ENCODE measurements at regions not wholly inside any gene's neighbourhood (a gene's known extent, or its start where the extent isn't known, plus 50 kb on each side); places are given as distances from the start of the nearest gene placed in this dataset.

DNA sequence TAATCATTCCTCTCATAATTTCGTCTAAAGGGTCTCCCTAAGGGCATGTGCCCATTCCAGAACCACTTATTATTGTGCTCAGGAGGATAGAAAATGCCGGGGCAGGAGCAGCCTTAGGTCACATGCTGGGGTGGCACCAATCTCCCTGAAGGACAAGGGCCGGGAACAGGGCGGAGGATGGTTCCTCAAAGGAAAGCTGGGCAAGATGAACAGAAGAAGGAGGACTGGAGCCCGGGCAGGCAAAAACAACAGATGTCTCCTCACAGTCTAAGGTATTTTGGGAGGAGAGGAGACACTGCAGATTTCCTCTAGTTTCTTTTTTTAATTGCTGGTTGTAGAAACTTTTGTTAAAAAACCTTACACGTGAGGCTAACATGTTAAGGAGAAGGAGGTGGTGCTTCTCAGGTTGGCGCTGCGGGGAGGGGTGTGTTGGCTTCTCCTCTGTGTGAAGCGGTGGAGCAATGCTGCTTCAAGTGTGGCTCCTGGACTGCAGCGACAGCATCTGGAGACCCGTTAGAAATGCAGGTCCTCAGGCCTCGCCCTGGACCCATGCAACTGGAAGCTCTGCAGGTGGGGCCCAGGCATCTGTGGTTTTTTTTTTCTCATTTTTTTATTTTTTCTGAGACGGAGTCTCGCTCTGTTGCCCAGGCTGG lies 164.8 kb downstream of the AACS start:
- no peaks in the 10 kb centered on the region; the same call in 1 of the 2 replicates for H4K20me1 ChIP-seq (ENCODE audit: insufficient read depth)

DNA sequence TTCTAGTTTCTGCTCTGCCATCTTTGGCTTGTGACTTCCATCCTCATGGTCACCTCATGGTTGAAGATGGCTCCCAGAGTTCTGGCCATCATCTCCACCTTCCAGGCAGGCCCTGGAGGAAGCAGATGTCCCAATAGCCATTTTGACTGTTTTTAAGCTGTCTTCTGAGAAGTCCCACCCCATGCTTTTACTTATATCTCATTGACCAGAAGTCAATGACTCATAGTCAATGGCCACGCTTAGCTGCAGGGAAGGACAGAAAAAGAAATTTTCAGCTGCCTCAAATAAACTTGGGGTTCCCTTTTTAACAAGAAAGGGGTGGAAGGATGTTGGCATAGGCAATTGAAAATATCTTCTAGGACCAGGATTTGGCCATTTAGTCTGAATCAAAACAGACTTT lies 168.1 kb downstream of the AACS start:
- H3K27me3 ChIP-seq (ENCODE audit: insufficient read depth, low read depth), result peaks cover 61% of the 10 kb centered on the region
- ChIA-PET POLR2A (ENCODE audit: unreplicated experiment) (no interaction called here), CTCF (no interaction called here)
- no peaks in the 10 kb centered on the region for H3K9me3 ChIP-seq (ENCODE audit: insufficient read depth, low read depth)
- H3K4me3 ChIP-seq, result no peak overlapping the region
- H3K79me2 ChIP-seq (ENCODE audit: low read depth), result no peaks in the 10 kb centered on the region
- H3K4me2 ChIP-seq, result no peak overlapping the region
- H3K27ac ChIP-seq, result no peak overlapping the region
- no peaks in the 10 kb centered on the region for H3F3A ChIP-seq (ENCODE audit: insufficient read depth, low read depth)
- BruUV-seq (replicated peaks), result no TSS peak
- H3K36me3 ChIP-seq (ENCODE audit: low read depth), result no peaks in the 10 kb centered on the region
- no peak for DNase-seq
- TF ChIP-seq, protein P1, sequence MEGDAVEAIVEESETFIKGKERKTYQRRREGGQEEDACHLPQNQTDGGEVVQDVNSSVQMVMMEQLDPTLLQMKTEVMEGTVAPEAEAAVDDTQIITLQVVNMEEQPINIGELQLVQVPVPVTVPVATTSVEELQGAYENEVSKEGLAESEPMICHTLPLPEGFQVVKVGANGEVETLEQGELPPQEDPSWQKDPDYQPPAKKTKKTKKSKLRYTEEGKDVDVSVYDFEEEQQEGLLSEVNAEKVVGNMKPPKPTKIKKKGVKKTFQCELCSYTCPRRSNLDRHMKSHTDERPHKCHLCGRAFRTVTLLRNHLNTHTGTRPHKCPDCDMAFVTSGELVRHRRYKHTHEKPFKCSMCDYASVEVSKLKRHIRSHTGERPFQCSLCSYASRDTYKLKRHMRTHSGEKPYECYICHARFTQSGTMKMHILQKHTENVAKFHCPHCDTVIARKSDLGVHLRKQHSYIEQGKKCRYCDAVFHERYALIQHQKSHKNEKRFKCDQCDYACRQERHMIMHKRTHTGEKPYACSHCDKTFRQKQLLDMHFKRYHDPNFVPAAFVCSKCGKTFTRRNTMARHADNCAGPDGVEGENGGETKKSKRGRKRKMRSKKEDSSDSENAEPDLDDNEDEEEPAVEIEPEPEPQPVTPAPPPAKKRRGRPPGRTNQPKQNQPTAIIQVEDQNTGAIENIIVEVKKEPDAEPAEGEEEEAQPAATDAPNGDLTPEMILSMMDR (conservative IDR thresholded peaks at IDR 0.05), result no peak
- TF ChIP-seq EZH2 (IDR thresholded peaks at IDR 0.05; ENCODE audit: low read depth), result no peak
- no peak overlapping the region for H2AFZ ChIP-seq
- no peaks in the 10 kb centered on the region for H3K9me2 ChIP-seq (ENCODE audit: insufficient read depth)
- no peaks in the 10 kb centered on the region for H4K20me1 ChIP-seq (ENCODE audit: insufficient read depth)
- no peaks in the 10 kb centered on the region for H3K4me1 ChIP-seq (replicated peaks; ENCODE audit: insufficient read depth)
- intact Hi-C loops (cut with micrococcal nuclease; ENCODE audit: unreplicated experiment), result no loop called here

More for the DNA sequence above, 164.8 kb downstream of the AACS start:
- Histone ChIP-seq H3K9me3 (ENCODE audit: insufficient read depth, low read depth) (no peaks in the 10 kb centered on the region), H3K79me2 (ENCODE audit: low read depth) (no peaks in the 10 kb centered on the region), H3K4me1 (replicated peaks; ENCODE audit: insufficient read depth) (no peaks in the 10 kb centered on the region), H3K27me3 (ENCODE audit: insufficient read depth, low read depth) (peaks cover 74% of the 10 kb centered on the region), H3K36me3 (ENCODE audit: low read depth) (no peaks in the 10 kb centered on the region), H3K27ac (no peak overlapping the region), H2AFZ (no peak overlapping the region), H3F3A (ENCODE audit: insufficient read depth, low read depth) (no peaks in the 10 kb centered on the region), H3K4me2 (no peak overlapping the region), H3K9me2 (ENCODE audit: insufficient read depth) (no peaks in the 10 kb centered on the region), H3K4me3 (no peak overlapping the region)
- intact Hi-C loops (cut with micrococcal nuclease; ENCODE audit: unreplicated experiment), result no loop called here
- no peak for DNase-seq
- ChIA-PET CTCF (no interaction called here), POLR2A (ENCODE audit: unreplicated experiment) (no interaction called here)
- TF ChIP-seq, protein P1 (conservative IDR thresholded peaks at IDR 0.05), result no peak
- no peak for TF ChIP-seq EZH2 (IDR thresholded peaks at IDR 0.05; ENCODE audit: low read depth)
- no TSS peak for BruUV-seq (replicated peaks)

DNA sequence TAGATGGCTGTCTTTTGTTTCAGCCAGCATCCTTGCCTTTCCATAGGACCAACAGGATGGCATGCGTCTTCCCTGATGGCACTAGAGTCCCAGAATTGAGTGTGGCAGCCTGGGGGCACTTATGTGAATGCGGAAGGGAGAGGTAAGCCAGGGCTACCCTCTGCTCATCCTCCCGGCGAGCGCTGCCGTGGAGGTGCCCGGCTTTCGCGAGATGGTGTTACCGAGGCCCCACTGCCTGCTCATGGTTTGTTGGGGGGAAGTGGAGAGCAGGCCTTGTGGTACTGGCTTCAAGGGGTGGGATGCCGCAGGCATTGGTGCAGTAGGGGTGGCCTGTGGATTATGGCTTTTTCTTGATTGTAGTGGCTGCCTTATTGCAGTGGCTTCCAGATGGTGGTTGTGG lies 174.3 kb downstream of the AACS start:
- Histone ChIP-seq H3K9me2 (ENCODE audit: insufficient read depth) (no peaks in the 10 kb centered on the region), H2AFZ (no peak overlapping the region), H3K79me2 (ENCODE audit: low read depth) (no peaks in the 10 kb centered on the region), H4K20me1 (ENCODE audit: insufficient read depth) (no peaks in the 10 kb centered on the region), H3F3A (ENCODE audit: insufficient read depth, low read depth) (no peaks in the 10 kb centered on the region), H3K27ac (no peak overlapping the region), H3K9me3 (ENCODE audit: insufficient read depth, low read depth) (no peaks in the 10 kb centered on the region), H3K4me3 (no peak overlapping the region), H3K27me3 (ENCODE audit: insufficient read depth, low read depth) (peaks cover 81% of the 10 kb centered on the region), H3K36me3 (ENCODE audit: low read depth) (no peaks in the 10 kb centered on the region), H3K4me2 (no peak overlapping the region), H3K4me1 (replicated peaks; ENCODE audit: insufficient read depth) (no peaks in the 10 kb centered on the region)
- intact Hi-C loops (cut with micrococcal nuclease; ENCODE audit: unreplicated experiment), result no loop called here
- no peak for DNase-seq
- POLR2A ChIA-PET (ENCODE audit: unreplicated experiment), result interaction anchor here (0.5 kb wide), 1 partner anchor 332 kb away, joined by 7 read pairs; no protein-coding TSS in a partner anchor
- no TSS peak for BruUV-seq (replicated peaks)
- CTCF ChIA-PET, result no interaction called here
- TF ChIP-seq EZH2 (IDR thresholded peaks at IDR 0.05; ENCODE audit: low read depth), result no peak
- TF ChIP-seq, protein P1 (conservative IDR thresholded peaks at IDR 0.05), result no peak
